ENCODE measurements at regions not wholly inside any gene's neighbourhood (a gene's known extent, or its start where the extent isn't known, plus 50 kb on each side); places are given as distances from the start of the nearest gene placed in this dataset.

DNA sequence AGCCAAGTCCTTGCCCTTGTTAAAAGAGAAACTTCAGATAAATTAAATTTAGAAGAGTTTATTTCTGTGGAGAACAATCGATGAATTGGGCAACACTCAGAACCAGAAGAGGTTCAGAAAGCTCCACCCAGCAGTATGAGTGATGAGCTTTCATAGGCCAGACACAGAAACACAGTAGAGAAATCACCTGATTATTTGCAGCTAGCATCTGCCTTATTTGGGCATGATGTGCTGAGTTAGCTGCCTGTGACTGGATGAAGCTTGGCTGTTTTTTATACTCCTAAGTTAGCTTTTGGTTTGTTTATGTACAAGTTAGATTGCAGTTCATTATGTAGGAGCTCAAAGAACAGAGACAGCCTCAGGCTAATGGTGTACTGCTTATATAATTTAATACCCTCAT lies 269.5 kb upstream of the SESN3 start:
- TF ChIP-seq CTCF (IDR thresholded peaks at IDR 0.05 in 2 of 3, conservative IDR thresholded peaks at IDR 0.05 in 1 of 3; ENCODE audit: borderline replicate concordance in 1 of 3, insufficient read depth in 1 of 3, low read depth in 2 of 3, low read length in 2 of 3) (no peak), JUND (IDR thresholded peaks at IDR 0.05) (no peak), EZH2phosphoT487 (IDR thresholded peaks at IDR 0.05; ENCODE audit: borderline replicate concordance) (no peak), EZH2 (IDR thresholded peaks at IDR 0.05) (no peak), CEBPB (IDR thresholded peaks at IDR 0.05; ENCODE audit: low read depth) (no peak), POLR2A (IDR thresholded peaks at IDR 0.05; ENCODE audit: borderline replicate concordance, extremely low read depth, insufficient read depth, insufficient read length) (no peak), YY1 (IDR thresholded peaks at IDR 0.05; ENCODE audit: extremely low read depth, insufficient replicate concordance, low read depth, low read length) (no peak)
- TF ChIP-seq, protein P1, sequence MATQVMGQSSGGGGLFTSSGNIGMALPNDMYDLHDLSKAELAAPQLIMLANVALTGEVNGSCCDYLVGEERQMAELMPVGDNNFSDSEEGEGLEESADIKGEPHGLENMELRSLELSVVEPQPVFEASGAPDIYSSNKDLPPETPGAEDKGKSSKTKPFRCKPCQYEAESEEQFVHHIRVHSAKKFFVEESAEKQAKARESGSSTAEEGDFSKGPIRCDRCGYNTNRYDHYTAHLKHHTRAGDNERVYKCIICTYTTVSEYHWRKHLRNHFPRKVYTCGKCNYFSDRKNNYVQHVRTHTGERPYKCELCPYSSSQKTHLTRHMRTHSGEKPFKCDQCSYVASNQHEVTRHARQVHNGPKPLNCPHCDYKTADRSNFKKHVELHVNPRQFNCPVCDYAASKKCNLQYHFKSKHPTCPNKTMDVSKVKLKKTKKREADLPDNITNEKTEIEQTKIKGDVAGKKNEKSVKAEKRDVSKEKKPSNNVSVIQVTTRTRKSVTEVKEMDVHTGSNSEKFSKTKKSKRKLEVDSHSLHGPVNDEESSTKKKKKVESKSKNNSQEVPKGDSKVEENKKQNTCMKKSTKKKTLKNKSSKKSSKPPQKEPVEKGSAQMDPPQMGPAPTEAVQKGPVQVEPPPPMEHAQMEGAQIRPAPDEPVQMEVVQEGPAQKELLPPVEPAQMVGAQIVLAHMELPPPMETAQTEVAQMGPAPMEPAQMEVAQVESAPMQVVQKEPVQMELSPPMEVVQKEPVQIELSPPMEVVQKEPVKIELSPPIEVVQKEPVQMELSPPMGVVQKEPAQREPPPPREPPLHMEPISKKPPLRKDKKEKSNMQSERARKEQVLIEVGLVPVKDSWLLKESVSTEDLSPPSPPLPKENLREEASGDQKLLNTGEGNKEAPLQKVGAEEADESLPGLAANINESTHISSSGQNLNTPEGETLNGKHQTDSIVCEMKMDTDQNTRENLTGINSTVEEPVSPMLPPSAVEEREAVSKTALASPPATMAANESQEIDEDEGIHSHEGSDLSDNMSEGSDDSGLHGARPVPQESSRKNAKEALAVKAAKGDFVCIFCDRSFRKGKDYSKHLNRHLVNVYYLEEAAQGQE (IDR thresholded peaks at IDR 0.05; ENCODE audit: low read depth): no peak

Measured in HCT116 (cell line).